Keratinocyte (primary cell): ENCODE measurements at regions not wholly inside any gene's neighbourhood (a gene's known extent, or its start where the extent isn't known, plus 50 kb on each side); places are given as distances from the start of the nearest gene placed in this dataset.

Experiments used
- DNase-seq: peaks from one replicate; pipeline ENCODE4 v3.0.0-alpha.2; 2011; ENCODE audit warnings: low read depth, missing footprints, low spot score
- FAIRE-seq: peaks from 2 replicates; lab custom pipeline; 2011; peaks lifted over from hg19 to GRCh38; lab: Jason Lieb, UNC
- H2AFZ ChIP-seq: 2 replicates; pipeline ENCODE4 v1.6.0; 2012; ENCODE audit warnings: low read length, control low read depth, inconsistent platforms; ENCODE audit not compliant: control insufficient read depth
- H3K27ac ChIP-seq: 2 replicates; pipeline ENCODE4 v1.5.1; 2011; ENCODE audit warnings: low read length; ENCODE audit not compliant: control insufficient read depth, insufficient read depth
- H3K27me3 ChIP-seq: 3 replicates; pipeline ENCODE4 v1.6.0; 2011; ENCODE audit warnings: low read length; ENCODE audit not compliant: control insufficient read depth, insufficient read depth; ENCODE audit errors: extremely low read depth
- H3K36me3 ChIP-seq, 2 experiments: 2 replicates in 1 of 2; 3 replicates in 1 of 2; pipeline ENCODE4 v1.5.1; 2011; ENCODE audit warnings: low read length in 2 of 2, mild to moderate bottlenecking in 1 of 2; ENCODE audit not compliant: control insufficient read depth in 2 of 2, insufficient read depth in 2 of 2; ENCODE audit errors: extremely low read depth in 1 of 2
- H3K4me1 ChIP-seq: 3 replicates; pipeline ENCODE4 v1.5.1; 2011; ENCODE audit warnings: low read length; ENCODE audit not compliant: control insufficient read depth, insufficient read depth; ENCODE audit errors: extremely low read depth
- H3K4me2 ChIP-seq: 3 replicates; pipeline ENCODE4 v1.6.0; 2011; ENCODE audit warnings: low read depth, low read length; ENCODE audit not compliant: control insufficient read depth, insufficient read depth; ENCODE audit errors: extremely low read depth
- H3K4me3 ChIP-seq, 3 experiments: fragments of 200-600 bp in 1 of 3; sonication (generic) in 1 of 3; 2 replicates in 2 of 3; 3 replicates in 1 of 3; pipeline ENCODE4 v1.5.1; 2011 to 2016; ENCODE audit warnings: low read length in 3 of 3, mild to moderate bottlenecking in 3 of 3, control low read depth in 2 of 3, inconsistent platforms in 1 of 3, low read depth in 1 of 3, mixed read lengths in 1 of 3, mixed run types in 1 of 3, moderate library complexity in 1 of 3; ENCODE audit not compliant: control insufficient read depth in 2 of 3, insufficient read depth in 2 of 3; ENCODE audit errors: extremely low read depth in 1 of 3
- H3K79me2 ChIP-seq: 2 replicates; pipeline ENCODE4 v1.6.0; 2012; ENCODE audit warnings: low read length; ENCODE audit not compliant: control insufficient read depth, insufficient read depth
- H3K9ac ChIP-seq: 3 replicates; pipeline ENCODE4 v1.6.0; 2011; ENCODE audit warnings: low read length; ENCODE audit not compliant: control insufficient read depth, insufficient read depth; ENCODE audit errors: extremely low read depth
- H3K9me1 ChIP-seq: 3 replicates; pipeline ENCODE4 v1.6.0; 2011; ENCODE audit warnings: low read length; ENCODE audit not compliant: control insufficient read depth, insufficient read depth; ENCODE audit errors: extremely low read depth
- H3K9me3 ChIP-seq: 2 replicates; pipeline ENCODE4 v1.5.1; 2012; ENCODE audit warnings: low read depth, low read length; ENCODE audit not compliant: control insufficient read depth
- H4K20me1 ChIP-seq: 3 replicates; pipeline ENCODE4 v1.6.0; 2011; ENCODE audit warnings: low read length; ENCODE audit not compliant: control insufficient read depth, insufficient read depth; ENCODE audit errors: extremely low read depth
- CTCF ChIP-seq, 3 experiments: IDR thresholded peaks in 1 of 3; conservative IDR thresholded peaks in 1 of 3; optimal IDR thresholded peaks in 1 of 3; 2 replicates in 2 of 3; 3 replicates in 1 of 3; pipeline versions ENCODE3 to v1.5.1; 2011; ENCODE audit warnings: low read length in 3 of 3, mild to moderate bottlenecking in 3 of 3, moderate library complexity in 2 of 3, control low read depth in 1 of 3, inconsistent platforms in 1 of 3; ENCODE audit not compliant: insufficient read depth in 2 of 3; ENCODE audit errors: extremely low read depth in 1 of 3
- EZH2 ChIP-seq: IDR thresholded peaks from one replicate; pipeline ENCODE4 v1.6.1; 2012; ENCODE audit warnings: inconsistent platforms, mild to moderate bottlenecking, low read length, moderate library complexity
- dilution Hi-C: fragments of 300-500 bp; cut with MboI; formaldehyde crosslinking; loops from one replicate; pipeline ENCODE4 v1.7.0; 2020; ENCODE audit warnings: low sequenced_read_pairs; ENCODE audit not compliant: extremely low pct_ligation_motif_present

GRCh38 chr13:36549755-36550154, 117.5 kb downstream of the CCNA1 start:
- DNase-seq, result no peak
- Histone ChIP-seq H3K36me3 (no peaks in the 10 kb centered on the region), H3K4me1 (no peaks in the 10 kb centered on the region), H2AFZ (no peak overlapping the region), H3K4me3 (no peak overlapping the region), H3K27ac (no peak overlapping the region), H3K9ac (no peak overlapping the region), H4K20me1 (no peaks in the 10 kb centered on the region), H3K9me3 (no peaks in the 10 kb centered on the region), H3K9me1 (no peaks in the 10 kb centered on the region), H3K79me2 (no peaks in the 10 kb centered on the region), H3K4me2 (no peak overlapping the region), H3K27me3 (no peaks in the 10 kb centered on the region)
- dilution Hi-C loops, result no loop called here
- FAIRE-seq, result no peak
- no peak for TF ChIP-seq EZH2

- Histone ChIP-seq H3K4me1 (no peaks in the 10 kb centered on the region), H3K9ac (no peak overlapping the region), H3K27me3 (no peaks in the 10 kb centered on the region), H3K4me3 (no peak overlapping the region), H3K79me2 (no peaks in the 10 kb centered on the region), H3K4me2 (no peak overlapping the region), H3K9me3 (no peaks in the 10 kb centered on the region), H3K9me1 (no peaks in the 10 kb centered on the region), H3K27ac (no peak overlapping the region), H3K36me3 (no peaks in the 10 kb centered on the region), H2AFZ (no peak overlapping the region), H4K20me1 (no peaks in the 10 kb centered on the region)
- DNase-seq (no peak), FAIRE-seq (no peak)
- TF ChIP-seq CTCF (optimal IDR thresholded peaks at IDR 0.05 in 1 of 3, IDR thresholded peaks at IDR 0.05 in 1 of 3, conservative IDR thresholded peaks at IDR 0.05 in 1 of 3; ENCODE audit: extremely low read depth in 1 of 3, insufficient read depth in 2 of 3, low read length in 3 of 3), result no peak
- TF ChIP-seq EZH2, result no peak
- dilution Hi-C loops, result no loop called here
These were observed 117.9 kb downstream of the CCNA1 start for GRCh38 chr13:36550177-36550576.

GRCh38 chr13:36551445-36551844, 119.2 kb downstream of the CCNA1 start:
- FAIRE-seq, result no peak

More at GRCh38 chr13:36551445-36551844, 119.2 kb downstream of the CCNA1 start:
- H3K9ac ChIP-seq, result no peak overlapping the region
- H3K4me2 ChIP-seq, result no peak overlapping the region
- dilution Hi-C loops, result no loop called here
- no peak overlapping the region for H2AFZ ChIP-seq
- no peak overlapping the region for H3K27ac ChIP-seq
- H3K79me2 ChIP-seq, result no peaks in the 10 kb centered on the region
- H3K4me3 ChIP-seq, result no peak overlapping the region
- no peaks in the 10 kb centered on the region for H3K9me1 ChIP-seq
- no peaks in the 10 kb centered on the region for H3K27me3 ChIP-seq
- H3K36me3 ChIP-seq, result no peaks in the 10 kb centered on the region
- H3K4me1 ChIP-seq, result no peaks in the 10 kb centered on the region
- H4K20me1 ChIP-seq, result no peaks in the 10 kb centered on the region
- TF ChIP-seq EZH2 (no peak), CTCF (optimal IDR thresholded peaks at IDR 0.05 in 1 of 3, IDR thresholded peaks at IDR 0.05 in 1 of 3, conservative IDR thresholded peaks at IDR 0.05 in 1 of 3; ENCODE audit: extremely low read depth in 1 of 3, insufficient read depth in 2 of 3, low read length in 3 of 3) (no peak)
- H3K9me3 ChIP-seq, result no peaks in the 10 kb centered on the region
- no peak for DNase-seq
